ENCODE measurements at regions not wholly inside any gene's neighbourhood (a gene's known extent, or its start where the extent isn't known, plus 50 kb on each side); places are given as distances from the start of the nearest gene placed in this dataset.

- DNase-seq (ENCODE audit: low read depth), result no peak
Observed at GRCh38 chr13:73894995-73895571, 239.1 kb downstream of the KLF12 start.

GRCh38 chr13:73893833-73894232, 240.4 kb downstream of the KLF12 start:
- DNase-seq (ENCODE audit: low read depth), result no peak

- DNase-seq (ENCODE audit: low read depth), result no peak
Observed at GRCh38 chr13:73891805-73892204, 242.4 kb downstream of the KLF12 start.

GRCh38 chr13:73883162-73883561, 251.0 kb downstream of the KLF12 start:
- no peak for DNase-seq (ENCODE audit: low read depth)

- DNase-seq (ENCODE audit: low read depth), result peak; percentile 44
Observed at GRCh38 chr13:73880365-73880764, 253.8 kb downstream of the KLF12 start.

- no peak for DNase-seq (ENCODE audit: low read depth)
Observed at GRCh38 chr13:73879346-73880015, 254.7 kb downstream of the KLF12 start.

GRCh38 chr13:73877399-73877798, 256.8 kb downstream of the KLF12 start:
- DNase-seq (ENCODE audit: low read depth), result no peak

GRCh38 chr13:73876323-73876722, 257.9 kb downstream of the KLF12 start:
- DNase-seq (ENCODE audit: low read depth), result no peak

GRCh38 chr13:73873940-73874830, 260.0 kb downstream of the KLF12 start:
- DNase-seq (ENCODE audit: low read depth), result no peak

GRCh38 chr13:73872397-73872796, 261.8 kb downstream of the KLF12 start:
- no peak for DNase-seq (ENCODE audit: low read depth)

GRCh38 chr13:73870970-73871935, 263.0 kb downstream of the KLF12 start:
- peak; percentile 61 for DNase-seq (ENCODE audit: low read depth)

GRCh38 chr13:73870036-73870741, 264.0 kb downstream of the KLF12 start:
- DNase-seq (ENCODE audit: low read depth), result no peak

GRCh38 chr13:73865027-73865426, 269.2 kb downstream of the KLF12 start:
- no peak for DNase-seq (ENCODE audit: low read depth)

GRCh38 chr13:73861136-73861535, 273.1 kb downstream of the KLF12 start:
- DNase-seq (ENCODE audit: low read depth), result no peak

GRCh38 chr13:73860501-73860900, 273.7 kb downstream of the KLF12 start:
- no peak for DNase-seq (ENCODE audit: low read depth)

GRCh38 chr13:73859841-73860240, 274.4 kb downstream of the KLF12 start:
- DNase-seq (ENCODE audit: low read depth), result no peak

- no peak for DNase-seq (ENCODE audit: low read depth)
Observed at GRCh38 chr13:73857106-73857505, 277.1 kb downstream of the KLF12 start.

- peak; percentile 16 for DNase-seq (ENCODE audit: low read depth)
Observed at GRCh38 chr13:73851104-73851503, 283.1 kb downstream of the KLF12 start.

- DNase-seq (ENCODE audit: low read depth), result no peak
Observed at GRCh38 chr13:73850104-73850873, 283.9 kb downstream of the KLF12 start.

GRCh38 chr13:73849292-73849691, 284.9 kb downstream of the KLF12 start:
- DNase-seq (ENCODE audit: low read depth), result peak; percentile 48

Measured in M059J (cell line).